ENCODE measurements at regions not wholly inside any gene's neighbourhood (a gene's known extent, or its start where the extent isn't known, plus 50 kb on each side); places are given as distances from the start of the nearest gene placed in this dataset.
A peak's percentile ranks its signal among the peaks of the same experiment; 100 is the strongest.

DNA sequence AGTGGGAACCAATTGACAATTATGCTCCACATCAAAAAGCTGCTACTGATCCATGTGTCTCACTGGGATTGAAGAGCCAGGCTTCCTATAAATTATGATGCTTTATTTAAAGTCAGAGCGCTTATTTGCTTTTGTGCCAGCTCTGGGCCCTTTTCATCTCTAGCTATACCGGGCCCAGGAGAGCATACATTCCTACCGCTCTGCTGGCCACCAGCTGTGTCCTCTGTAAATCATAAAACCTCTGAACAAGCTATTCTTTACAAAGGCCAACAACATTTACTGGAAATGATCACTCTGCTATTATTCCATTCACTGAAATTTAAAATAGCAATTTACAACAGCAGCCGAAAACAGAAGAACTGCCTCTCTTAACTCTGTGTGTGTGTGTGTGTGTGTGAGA, 86.6 kb downstream of the ZNF608 start:
- 48 to 66% methylated on average over 4 of the region's 4 CpGs for WGBS, 2 donors
- H3K4me1 ChIP-seq, result peaks cover 60 to 83% (median 71%) of the 10 kb centered on the region in 4 donors
- DNase-seq (no peak), ATAC-seq (ENCODE audit: low FRiP score in 2 of 2) (no peak)
- TF ChIP-seq EP300 (IDR thresholded peaks at IDR 0.05), result no peak
- TF ChIP-seq POLR2A (IDR thresholded peaks at IDR 0.05), result no peak
- TF ChIP-seq, protein P1, sequence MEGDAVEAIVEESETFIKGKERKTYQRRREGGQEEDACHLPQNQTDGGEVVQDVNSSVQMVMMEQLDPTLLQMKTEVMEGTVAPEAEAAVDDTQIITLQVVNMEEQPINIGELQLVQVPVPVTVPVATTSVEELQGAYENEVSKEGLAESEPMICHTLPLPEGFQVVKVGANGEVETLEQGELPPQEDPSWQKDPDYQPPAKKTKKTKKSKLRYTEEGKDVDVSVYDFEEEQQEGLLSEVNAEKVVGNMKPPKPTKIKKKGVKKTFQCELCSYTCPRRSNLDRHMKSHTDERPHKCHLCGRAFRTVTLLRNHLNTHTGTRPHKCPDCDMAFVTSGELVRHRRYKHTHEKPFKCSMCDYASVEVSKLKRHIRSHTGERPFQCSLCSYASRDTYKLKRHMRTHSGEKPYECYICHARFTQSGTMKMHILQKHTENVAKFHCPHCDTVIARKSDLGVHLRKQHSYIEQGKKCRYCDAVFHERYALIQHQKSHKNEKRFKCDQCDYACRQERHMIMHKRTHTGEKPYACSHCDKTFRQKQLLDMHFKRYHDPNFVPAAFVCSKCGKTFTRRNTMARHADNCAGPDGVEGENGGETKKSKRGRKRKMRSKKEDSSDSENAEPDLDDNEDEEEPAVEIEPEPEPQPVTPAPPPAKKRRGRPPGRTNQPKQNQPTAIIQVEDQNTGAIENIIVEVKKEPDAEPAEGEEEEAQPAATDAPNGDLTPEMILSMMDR (IDR thresholded peaks at IDR 0.05), result no peak
- no peak for TF ChIP-seq POLR2AphosphoS5 (IDR thresholded peaks at IDR 0.05)
- H3K27ac ChIP-seq, result peak overlapping the region in 3 of 4 donors; percentile 30 to 77 (median 64)
- no peaks in the 10 kb centered on the region for H3K9me3 ChIP-seq
- H3K36me3 ChIP-seq, result no peaks in the 10 kb centered on the region
- H3K4me3 ChIP-seq, result no peak overlapping the region
- H3K27me3 ChIP-seq, result no peaks in the 10 kb centered on the region

- H3K27me3 ChIP-seq, result no peaks in the 10 kb centered on the region
- H3K4me3 ChIP-seq, result no peak overlapping the region
- ATAC-seq (ENCODE audit: low FRiP score in 2 of 2) (peak in 1 of 2 donors; percentile 34), DNase-seq (no peak)
- peak overlapping the region in 3 of 4 donors; percentile 30 to 77 (median 64) for H3K27ac ChIP-seq
- H3K36me3 ChIP-seq, result no peaks in the 10 kb centered on the region
- H3K9me3 ChIP-seq, result no peaks in the 10 kb centered on the region
- peaks cover 60 to 87% (median 70%) of the 10 kb centered on the region in 4 donors for H3K4me1 ChIP-seq
- 26 to 32% methylated on average over 6 of the region's 6 CpGs for WGBS, 2 donors
- TF ChIP-seq POLR2A (IDR thresholded peaks at IDR 0.05) (no peak), POLR2AphosphoS5 (IDR thresholded peaks at IDR 0.05) (no peak), EP300 (IDR thresholded peaks at IDR 0.05) (no peak)
- TF ChIP-seq, protein P1 (IDR thresholded peaks at IDR 0.05), result no peak
Observed at GRCh38 chr5:124658867-124659557, 87.4 kb downstream of the ZNF608 start.

- peak in 2 of 4 donors; percentile 16 to 60 for TF ChIP-seq EP300 (IDR thresholded peaks at IDR 0.05)
- peak; percentile 59 to 63 for TF ChIP-seq POLR2AphosphoS5 (IDR thresholded peaks at IDR 0.05)
- TF ChIP-seq, protein P1 (IDR thresholded peaks at IDR 0.05), result peak in 2 of 6 experiments; percentile 6 to 10
- TF ChIP-seq POLR2A (IDR thresholded peaks at IDR 0.05), result no peak
- peak; percentile 73 to 80 for ATAC-seq (ENCODE audit: low FRiP score in 2 of 2)
- Histone ChIP-seq H3K4me3 (no peak overlapping the region), H3K27ac (peak overlapping the region; percentile 46 to 66 (median 64)), H3K4me1 (peaks cover 56 to 75% (median 64%) of the 10 kb centered on the region in 4 donors), H3K36me3 (no peaks in the 10 kb centered on the region), H3K27me3 (no peaks in the 10 kb centered on the region), H3K9me3 (no peaks in the 10 kb centered on the region)
- DNase-seq, result peak in 1 of 2 donors; percentile 60
- WGBS, 2 donors, result 27 to 39% methylated on average over 5 of the region's 5 CpGs
Observed at GRCh38 chr5:124655921-124656511, 90.4 kb downstream of the ZNF608 start.

- 37 to 44% methylated on average over 8 of the region's 8 CpGs for WGBS, 2 donors
- H3K27ac ChIP-seq, result peak overlapping the region; percentile 46 to 66 (median 64)
- H3K36me3 ChIP-seq, result no peaks in the 10 kb centered on the region
- no peaks in the 10 kb centered on the region for H3K27me3 ChIP-seq
- TF ChIP-seq EP300 (IDR thresholded peaks at IDR 0.05) (no peak), POLR2AphosphoS5 (IDR thresholded peaks at IDR 0.05) (no peak), POLR2A (IDR thresholded peaks at IDR 0.05) (no peak)
- TF ChIP-seq, protein P1 (IDR thresholded peaks at IDR 0.05), result no peak
- no peak for DNase-seq
- H3K4me3 ChIP-seq, result no peak overlapping the region
- ATAC-seq (ENCODE audit: low FRiP score in 2 of 2), result no peak
- no peaks in the 10 kb centered on the region for H3K9me3 ChIP-seq
- peaks cover 56 to 75% (median 66%) of the 10 kb centered on the region in 4 donors for H3K4me1 ChIP-seq
Observed at GRCh38 chr5:124655251-124655917, 91.1 kb downstream of the ZNF608 start.
